K562 (cell line): ENCODE measurements at regions not wholly inside any gene's neighbourhood (a gene's known extent, or its start where the extent isn't known, plus 50 kb on each side); places are given as distances from the start of the nearest gene placed in this dataset.

Experiments used
- ATAC-seq: fragments of 200-7000 bp; cut with Tn5 transposase; 3 replicates; pipeline ENCODE4 v1.9.1; 2020; ENCODE audit warnings: moderate library complexity
- BruUV-seq: library from RNA; stranded (reverse); fragments of 400-500 nt; replicated peaks from 2 replicates; lab custom pipeline; 2021; lab: Mats Ljungman, UMichigan
- CTCF ChIA-PET: fragments of 300-600 bp; formaldehyde crosslinking; extraction: SDS; loops from one replicate; lab custom pipeline; 2021; ENCODE audit warnings: low intra/inter-chr PET ratio; lab: Yijun Ruan, JAX
- POLR2A ChIA-PET: fragments of 300-600, 350-650 bp; sonication (Branson Sonifier 250); formaldehyde crosslinking; extraction: SDS; loops from one replicate; lab custom pipeline; 2021; ENCODE audit warnings: antibody characterized with exemption, inconsistent platforms; lab: Yijun Ruan, JAX
- DNase-seq, 4 experiments: peaks; one replicate each; pipeline versions ENCODE4 v3.0.0 to v3.0.0-alpha.2; 2011 to 2018; ENCODE audit warnings: low spot score in 3 of 4, mixed read lengths in 3 of 4; ENCODE audit errors: extremely low read depth in 1 of 4
- FAIRE-seq: peaks from 2 replicates; lab custom pipeline; 2011; peaks lifted over from hg19 to GRCh38; lab: Jason Lieb, UNC
- H2AFZ ChIP-seq: 2 replicates; pipeline ENCODE4 v1.6.0; 2011; ENCODE audit warnings: low read depth, low read length, control low read depth, inconsistent platforms
- H3K27ac ChIP-seq: fragments of 200-600 bp; 3 replicates; pipeline ENCODE4 v1.8.0; 2011; ENCODE audit warnings: low read depth, mild to moderate bottlenecking, control low read depth, inconsistent platforms, low read length, moderate library complexity, mixed read lengths; ENCODE audit errors: extremely low read depth
- H3K27me3 ChIP-seq, 2 experiments: fragments of 300-600 bp in 1 of 2; 2 replicates in 1 of 2; 3 replicates in 1 of 2; pipeline versions ENCODE4 v1.6.0 to v1.8.0; 2011; ENCODE audit warnings: inconsistent platforms in 2 of 2, low read length in 2 of 2, mild to moderate bottlenecking in 1 of 2, mixed read lengths in 1 of 2, moderate library complexity in 1 of 2; ENCODE audit not compliant: control insufficient read depth in 2 of 2, insufficient read depth in 2 of 2
- H3K36me3 ChIP-seq: fragments of 300-600 bp; 3 replicates; pipeline ENCODE4 v1.8.0; 2011; ENCODE audit warnings: mild to moderate bottlenecking, low read length, inconsistent platforms; ENCODE audit not compliant: control insufficient read depth, insufficient read depth
- H3K4me1 ChIP-seq, 2 experiments: fragments of 200-600 bp in 1 of 2; replicated peaks in 1 of 2; 2 replicates in 1 of 2; 3 replicates in 1 of 2; pipeline versions ENCODE4 v1.5.1 to v1.8.0; 2011; ENCODE audit warnings: inconsistent platforms in 2 of 2, low read length in 2 of 2, mild to moderate bottlenecking in 1 of 2, mixed read lengths in 1 of 2, moderate library complexity in 1 of 2; ENCODE audit not compliant: control insufficient read depth in 2 of 2, insufficient read depth in 2 of 2
- H3K4me2 ChIP-seq: 2 replicates; pipeline ENCODE4 v1.6.1; 2011; ENCODE audit warnings: low read length, control low read depth, inconsistent platforms, mixed read lengths; ENCODE audit not compliant: insufficient read depth
- H3K4me3 ChIP-seq: fragments of 200-600 bp; sonication (generic), shearing (Covaris generic); 2 replicates; pipeline ENCODE4 v1.5.1; 2016; ENCODE audit warnings: control low read depth, inconsistent platforms
- H3K79me2 ChIP-seq: fragments of 200-600 bp; 3 replicates; pipeline ENCODE4 v1.8.0; 2011; ENCODE audit warnings: low read length, inconsistent platforms; ENCODE audit not compliant: control insufficient read depth, insufficient read depth
- H3K9ac ChIP-seq, 2 experiments: 2 replicates each; pipeline versions ENCODE4 v1.6.0 to v1.6.1; 2011; ENCODE audit warnings: low read depth in 2 of 2, low read length in 2 of 2, control low read depth in 1 of 2, inconsistent platforms in 1 of 2, mild to moderate bottlenecking in 1 of 2, mixed read lengths in 1 of 2; ENCODE audit not compliant: insufficient read depth in 1 of 2
- H3K9me1 ChIP-seq: one replicate; pipeline ENCODE4 v1.6.0; 2011; ENCODE audit warnings: inconsistent platforms, mild to moderate bottlenecking, low read length, moderate library complexity; ENCODE audit not compliant: control insufficient read depth, insufficient read depth
- H3K9me3 ChIP-seq: replicated peaks from 2 replicates; pipeline ENCODE4 v1.5.1; 2011; ENCODE audit warnings: low read depth, low read length, inconsistent platforms; ENCODE audit not compliant: control insufficient read depth, insufficient read depth
- H4K20me1 ChIP-seq: replicated peaks from 2 replicates; pipeline ENCODE4 v1.6.1; 2011; ENCODE audit warnings: low read length, inconsistent platforms, mixed read lengths; ENCODE audit not compliant: control insufficient read depth, insufficient read depth
- CBX2 ChIP-seq: fragments of 200-600 bp; sonication (generic); IDR thresholded peaks from one replicate; pipeline ENCODE4 v1.6.1; 2012; ENCODE audit warnings: mild to moderate bottlenecking, low read length, inconsistent platforms; ENCODE audit not compliant: insufficient read depth, poor library complexity, severe bottlenecking
- CHD1 ChIP-seq: fragments of 200-600 bp; sonication (generic); IDR thresholded peaks from one replicate; pipeline ENCODE4 v1.6.1; 2012; ENCODE audit warnings: mild to moderate bottlenecking, moderate library complexity, low read length, inconsistent platforms
- ESRRA ChIP-seq: fragments of 450-650 bp; IDR thresholded peaks from 2 replicates; pipeline ENCODE4 v1.6.1; 2014; ENCODE audit warnings: low read depth, mild to moderate bottlenecking, moderate library complexity, borderline replicate concordance
- MEIS2 ChIP-seq: fragments of 450-650 bp; IDR thresholded peaks from 2 replicates; pipeline ENCODE4 v1.6.1; 2014; ENCODE audit warnings: mild to moderate bottlenecking; ENCODE audit not compliant: partially characterized antibody
- NCOA2 ChIP-seq, 2 experiments: fragments of 450-650 bp; IDR thresholded peaks; 2 replicates each; pipeline ENCODE4 v1.6.1; 2018; ENCODE audit warnings: mild to moderate bottlenecking in 2 of 2, moderate library complexity in 1 of 2; ENCODE audit not compliant: partially characterized antibody in 2 of 2
- PRPF4 ChIP-seq: fragments of 200-400 bp; formaldehyde crosslinking; IDR thresholded peaks from one replicate; pipeline ENCODE4 v1.6.1; 2017; ENCODE audit warnings: low read length, low read depth, mild to moderate bottlenecking; ENCODE audit not compliant: insufficient read depth, poor library complexity, severe bottlenecking
- ZKSCAN3 ChIP-seq: fragments of 250-450 bp; sonication (Bioruptor Pico); IDR thresholded peaks from 2 replicates; pipeline ENCODE4 v1.4.0; 2020
- WGBS: fragments of 100-300 bp; shearing (Covaris generic); methylation state at CpG from one replicate; pipeline ENCODE4 v1.1.6; 2016; ENCODE audit warnings: low coverage, mixed read lengths; ENCODE audit not compliant: insufficient coverage; ENCODE audit errors: missing lambda C conversion rate; 5-methylcytosine and 5-hydroxymethylcytosine counted together
- in situ Hi-C: fragments of 300-500 bp; cut with MboI; formaldehyde crosslinking; loops from 4 replicates; pipeline ENCODE4 v1.15.0; 2018; ENCODE audit warnings: inconsistent platforms, mixed read lengths
- intact Hi-C: fragments of 100-400 bp; cut with micrococcal nuclease; formaldehyde crosslinking; loops from 2 replicates; pipeline ENCODE4 v1.14.2; 2022
- TF ChIP-seq, protein P1 (sequence below), 3 experiments: fragments of 200-800 bp in 1 of 3; fragments of 250-450 bp in 1 of 3; fragments of 450-650 bp in 1 of 3; sonication (Bioruptor Pico) in 1 of 3; sonication (Bioruptor generic) in 1 of 3; formaldehyde crosslinking in 1 of 3; IDR thresholded peaks; 2 replicates each; pipeline versions ENCODE4 v1.6.1 to v1.8.0; 2016 to 2022; ENCODE audit warnings: mild to moderate bottlenecking in 2 of 3, missing genetic modification characterization in 2 of 3, missing compliant biosample characterization in 1 of 3, moderate library complexity in 1 of 3
- TF ChIP-seq, protein P2 (sequence below), 2 experiments: fragments of 450-650 bp in 1 of 2; sonication (generic) in 1 of 2; formaldehyde crosslinking in 1 of 2; IDR thresholded peaks in 1 of 2; conservative IDR thresholded peaks in 1 of 2; 2 replicates each; pipeline versions ENCODE4 v1.6.1 to v1.8.1; 2016 to 2023; ENCODE audit warnings: mild to moderate bottlenecking in 2 of 2, moderate library complexity in 2 of 2, inconsistent platforms in 1 of 2, missing genetic modification reagents in 1 of 2

DNA sequence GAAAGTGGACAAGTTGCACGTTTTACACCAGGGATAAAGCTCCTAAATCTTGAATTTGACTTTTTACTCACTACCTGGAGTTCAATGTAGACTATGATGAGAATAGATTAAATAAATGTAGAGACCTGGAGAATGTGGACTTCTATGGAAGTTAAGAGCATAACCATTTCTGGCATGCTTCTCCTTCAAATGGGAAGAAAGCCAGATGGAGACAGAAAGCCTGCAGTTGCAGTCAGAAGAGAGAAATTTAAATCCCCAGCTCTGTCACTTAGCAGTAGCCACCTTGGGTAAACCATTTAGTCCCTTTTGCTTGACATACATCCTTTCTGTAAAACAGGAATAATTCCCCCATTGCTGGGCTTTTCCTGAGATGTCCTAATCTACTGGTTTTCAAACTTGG lies 355.3 kb upstream of the AUTS2 start:
- Histone ChIP-seq H3K27ac (no peak overlapping the region), H3K4me1 (no peaks in the 10 kb centered on the region), H3K4me3 (no peak overlapping the region), H2AFZ (no peak overlapping the region), H3K9me3 (no peaks in the 10 kb centered on the region), H3K4me2 (no peak overlapping the region), H3K36me3 (no peaks in the 10 kb centered on the region), H3K27me3 (no peaks in the 10 kb centered on the region; a peak in 1 of 5 replicates), H4K20me1 (no peaks in the 10 kb centered on the region), H3K9ac (no peak overlapping the region), H3K79me2 (no peaks in the 10 kb centered on the region), H3K9me1 (no peaks in the 10 kb centered on the region)
- WGBS = 0% methylated on average over 1 of the region's 1 CpG
- in situ Hi-C loops (no loop called here), intact Hi-C loops (no loop called here)
- FAIRE-seq (no peak), DNase-seq (no peak), ATAC-seq (no peak)
- POLR2A ChIA-PET = interaction anchor here (0.6 kb wide), 1 partner anchor 470 kb away, joined by 3 read pairs; no protein-coding TSS in a partner anchor
- TF ChIP-seq ESRRA (no peak), MEIS2 (no peak), ZKSCAN3 (no peak), NCOA2 (IDR thresholded peaks at IDR 0.05; ENCODE audit: partially characterized antibody in 2 of 2) (no peak), CBX2 (no peak), CHD1 (no peak), PRPF4 (no peak)
- TF ChIP-seq, protein P1, sequence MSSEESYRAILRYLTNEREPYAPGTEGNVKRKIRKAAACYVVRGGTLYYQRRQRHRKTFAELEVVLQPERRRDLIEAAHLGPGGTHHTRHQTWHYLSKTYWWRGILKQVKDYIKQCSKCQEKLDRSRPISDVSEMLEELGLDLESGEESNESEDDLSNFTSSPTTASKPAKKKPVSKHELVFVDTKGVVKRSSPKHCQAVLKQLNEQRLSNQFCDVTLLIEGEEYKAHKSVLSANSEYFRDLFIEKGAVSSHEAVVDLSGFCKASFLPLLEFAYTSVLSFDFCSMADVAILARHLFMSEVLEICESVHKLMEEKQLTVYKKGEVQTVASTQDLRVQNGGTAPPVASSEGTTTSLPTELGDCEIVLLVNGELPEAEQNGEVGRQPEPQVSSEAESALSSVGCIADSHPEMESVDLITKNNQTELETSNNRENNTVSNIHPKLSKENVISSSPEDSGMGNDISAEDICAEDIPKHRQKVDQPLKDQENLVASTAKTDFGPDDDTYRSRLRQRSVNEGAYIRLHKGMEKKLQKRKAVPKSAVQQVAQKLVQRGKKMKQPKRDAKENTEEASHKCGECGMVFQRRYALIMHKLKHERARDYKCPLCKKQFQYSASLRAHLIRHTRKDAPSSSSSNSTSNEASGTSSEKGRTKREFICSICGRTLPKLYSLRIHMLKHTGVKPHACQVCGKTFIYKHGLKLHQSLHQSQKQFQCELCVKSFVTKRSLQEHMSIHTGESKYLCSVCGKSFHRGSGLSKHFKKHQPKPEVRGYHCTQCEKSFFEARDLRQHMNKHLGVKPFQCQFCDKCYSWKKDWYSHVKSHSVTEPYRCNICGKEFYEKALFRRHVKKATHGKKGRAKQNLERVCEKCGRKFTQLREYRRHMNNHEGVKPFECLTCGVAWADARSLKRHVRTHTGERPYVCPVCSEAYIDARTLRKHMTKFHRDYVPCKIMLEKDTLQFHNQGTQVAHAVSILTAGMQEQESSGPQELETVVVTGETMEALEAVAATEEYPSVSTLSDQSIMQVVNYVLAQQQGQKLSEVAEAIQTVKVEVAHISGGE (CRISPR knock-in tag; IDR thresholded peaks at IDR 0.05) = no peak
- TF ChIP-seq, protein P2, sequence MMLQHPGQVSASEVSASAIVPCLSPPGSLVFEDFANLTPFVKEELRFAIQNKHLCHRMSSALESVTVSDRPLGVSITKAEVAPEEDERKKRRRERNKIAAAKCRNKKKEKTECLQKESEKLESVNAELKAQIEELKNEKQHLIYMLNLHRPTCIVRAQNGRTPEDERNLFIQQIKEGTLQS (IDR thresholded peaks at IDR 0.05) = no peak
- TF ChIP-seq, protein P2 (CRISPR knock-in tag; conservative IDR thresholded peaks at IDR 0.05) = no peak
- CTCF ChIA-PET = no interaction called here
- no TSS peak for BruUV-seq
